H7 (cell line): ENCODE measurements at regions not wholly inside any gene's neighbourhood (a gene's known extent, or its start where the extent isn't known, plus 50 kb on each side); places are given as distances from the start of the nearest gene placed in this dataset.
"Not testable (repeated sequence)": the region's sequence is repeated elsewhere in the genome, so short reads cannot be mapped to it uniquely, and the experiment has no call there.

Experiments
- DNase-seq: peaks from one replicate; pipeline ENCODE4 v3.0.0; 2012
- H3K27me3 ChIP-seq: 2 replicates; pipeline ENCODE4 v1.6.0; 2011; ENCODE audit warnings: mild to moderate bottlenecking, low read length; ENCODE audit not compliant: control insufficient read depth, insufficient read depth
- H3K36me3 ChIP-seq: replicated peaks from 2 replicates; pipeline ENCODE4 v1.5.1; 2011; ENCODE audit warnings: low read length; ENCODE audit not compliant: control insufficient read depth, insufficient read depth
- H3K4me3 ChIP-seq: 2 replicates; pipeline ENCODE4 v1.5.1; 2011; ENCODE audit warnings: low read depth, mild to moderate bottlenecking, control low read depth, low read length, moderate library complexity; ENCODE audit not compliant: insufficient read depth

- Histone ChIP-seq H3K27me3 (no peaks in the 10 kb centered on the region), H3K4me3 (no peak overlapping the region), H3K36me3 (no peaks in the 10 kb centered on the region)
- peak; percentile 43 for DNase-seq
Observed at GRCh38 chr2:240256704-240257637, 116.5 kb upstream of the OTOS start.

GRCh38 chr2:240257940-240258580 lies 117.6 kb upstream of the OTOS start:
- peak; percentile 22 for DNase-seq
- Histone ChIP-seq H3K4me3 (no peak overlapping the region), H3K36me3 (no peaks in the 10 kb centered on the region), H3K27me3 (no peaks in the 10 kb centered on the region)

GRCh38 chr2:240258685-240259084 lies 118.2 kb upstream of the OTOS start:
- DNase-seq: peak; percentile 30
- Histone ChIP-seq H3K36me3 (no peaks in the 10 kb centered on the region), H3K4me3 (no peak overlapping the region), H3K27me3 (no peaks in the 10 kb centered on the region)

- no peaks in the 10 kb centered on the region for H3K36me3 ChIP-seq
- H3K27me3 ChIP-seq: no peaks in the 10 kb centered on the region
- DNase-seq: peak; percentile 11
- H3K4me3 ChIP-seq: no peak overlapping the region
Observed at GRCh38 chr2:240259201-240259923, 118.9 kb upstream of the OTOS start.

DNA sequence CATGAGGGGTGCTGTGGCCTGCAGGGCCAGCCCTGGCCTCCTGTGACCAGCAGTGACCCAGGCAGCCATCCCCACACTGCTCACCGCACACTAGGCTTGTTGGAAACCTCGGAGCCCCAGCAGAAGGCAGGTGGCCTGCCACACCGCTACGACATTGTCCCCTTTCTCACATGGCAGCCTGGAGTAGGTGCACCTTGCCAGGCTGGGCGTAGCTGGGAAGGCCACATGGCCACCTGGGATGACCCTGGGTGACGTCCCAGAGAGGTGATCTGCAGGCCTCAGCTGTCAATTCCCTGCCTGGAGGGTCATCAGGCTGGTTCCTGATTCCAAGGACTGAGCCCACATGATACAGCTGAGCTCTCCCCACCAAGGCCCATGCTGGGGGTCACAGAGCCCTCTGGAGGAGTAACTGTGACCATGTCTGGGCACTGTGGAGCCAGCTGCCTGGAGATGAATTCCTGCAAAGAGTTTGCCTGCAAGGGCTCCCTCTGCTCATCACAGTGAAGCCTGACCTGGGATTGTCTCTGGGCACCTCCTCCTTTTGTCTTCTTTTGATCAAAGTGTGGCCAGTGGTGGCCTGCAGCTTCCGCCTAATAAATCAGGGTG lies 119.6 kb upstream of the OTOS start:
- H3K27me3 ChIP-seq: no peaks in the 10 kb centered on the region
- H3K4me3 ChIP-seq: no peak overlapping the region
- no peaks in the 10 kb centered on the region for H3K36me3 ChIP-seq
- peak; percentile 10 for DNase-seq

DNA sequence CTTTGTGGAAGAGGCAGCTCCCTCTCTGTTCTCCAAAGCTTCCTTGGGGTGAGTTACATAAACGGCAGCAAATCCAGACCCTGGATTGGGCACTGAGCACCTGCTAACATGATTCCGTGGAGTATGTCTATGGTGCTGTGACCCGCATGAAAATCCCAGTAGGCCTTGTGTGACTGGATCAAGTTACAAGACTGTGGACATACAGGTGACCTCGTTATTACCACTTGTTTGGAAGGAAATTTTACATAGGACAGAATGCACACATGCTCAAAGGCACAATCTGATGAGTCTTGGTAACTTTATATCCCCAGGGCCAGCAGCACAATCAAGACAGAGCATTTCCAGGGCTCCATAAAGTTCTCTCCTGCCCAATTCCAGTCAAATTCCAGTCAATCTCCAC lies 120.2 kb upstream of the OTOS start:
- Histone ChIP-seq H3K36me3 (no peaks in the 10 kb centered on the region), H3K4me3 (no peak overlapping the region), H3K27me3 (no peaks in the 10 kb centered on the region)
- DNase-seq: no peak

DNA sequence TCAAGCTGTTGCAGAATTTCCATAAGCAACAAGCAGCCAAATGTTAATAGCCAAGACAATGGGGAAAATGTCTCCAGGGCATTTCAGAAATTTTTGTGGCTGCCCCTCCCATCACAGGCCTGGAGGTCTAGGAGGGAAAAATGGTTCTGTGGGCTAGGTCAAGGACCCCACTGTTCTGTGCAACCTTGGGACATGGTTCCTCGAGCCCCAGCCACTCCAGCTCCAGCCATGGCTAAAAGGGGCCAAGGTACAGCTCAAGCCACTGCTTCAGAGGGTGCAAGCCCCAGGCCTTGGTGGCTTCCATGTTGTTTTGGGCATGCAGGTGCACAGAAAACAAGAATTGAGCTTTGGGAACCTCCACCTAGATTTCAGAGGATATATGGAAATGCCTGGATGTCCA lies 122.1 kb upstream of the OTOS start:
- not testable (repeated sequence) for DNase-seq, H3K27me3 ChIP-seq, H3K4me3 ChIP-seq, H3K36me3 ChIP-seq

DNA sequence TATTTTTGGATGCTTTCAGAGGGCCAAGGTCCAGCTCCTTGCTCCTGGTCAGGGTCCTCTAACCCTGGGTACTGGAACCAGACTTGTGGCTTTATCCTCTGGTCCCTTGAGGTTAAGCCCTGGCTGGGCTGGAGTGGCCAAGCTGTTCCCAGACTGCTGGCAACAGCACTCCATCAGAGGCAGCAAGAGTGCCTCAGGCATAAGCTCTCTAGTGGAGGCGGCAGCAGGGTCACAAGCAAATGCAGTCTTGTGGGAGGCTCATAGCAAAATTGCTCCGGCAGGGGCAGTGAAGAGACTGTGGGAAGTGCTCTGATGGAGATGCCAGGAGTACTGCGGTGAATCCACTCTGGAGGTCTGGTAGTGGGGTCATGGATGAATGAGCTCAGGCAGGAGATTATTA lies 128.9 kb upstream of the OTOS start:
- no peaks in the 10 kb centered on the region for H3K36me3 ChIP-seq
- H3K27me3 ChIP-seq: no peaks in the 10 kb centered on the region
- no peak for DNase-seq
- no peak overlapping the region for H3K4me3 ChIP-seq

DNA sequence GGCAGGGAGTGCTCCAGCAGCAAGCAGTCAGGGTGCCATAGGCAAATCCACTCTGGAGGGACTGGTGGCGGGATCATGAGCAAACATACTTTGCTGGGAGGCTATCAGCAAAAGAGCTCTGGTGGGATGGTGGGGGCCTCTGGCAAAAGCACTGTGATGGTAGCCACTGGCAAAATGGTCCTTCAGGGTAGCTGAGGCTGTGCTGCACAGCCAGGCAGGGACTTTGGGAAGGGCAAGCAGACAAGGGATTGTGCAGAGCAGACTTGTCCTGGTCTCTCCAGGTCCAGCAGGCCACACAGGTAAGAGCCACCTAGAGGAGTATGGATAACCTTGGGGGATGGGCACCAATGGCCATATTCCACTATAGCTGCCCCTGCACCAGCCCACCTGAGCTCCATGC lies 129.4 kb upstream of the OTOS start:
- no peak overlapping the region for H3K4me3 ChIP-seq
- no peaks in the 10 kb centered on the region for H3K36me3 ChIP-seq
- no peak for DNase-seq
- no peaks in the 10 kb centered on the region for H3K27me3 ChIP-seq

- no peak overlapping the region for H3K4me3 ChIP-seq
- DNase-seq: no peak
- H3K27me3 ChIP-seq: no peaks in the 10 kb centered on the region
- H3K36me3 ChIP-seq: no peaks in the 10 kb centered on the region
Observed at GRCh38 chr2:240271716-240272341, 131.4 kb upstream of the OTOS start.

- H3K27me3 ChIP-seq: no peaks in the 10 kb centered on the region
- H3K36me3 ChIP-seq: no peaks in the 10 kb centered on the region
- DNase-seq: no peak
- H3K4me3 ChIP-seq: no peak overlapping the region
Observed at GRCh38 chr2:240275386-240275785, 134.9 kb upstream of the OTOS start.

DNA sequence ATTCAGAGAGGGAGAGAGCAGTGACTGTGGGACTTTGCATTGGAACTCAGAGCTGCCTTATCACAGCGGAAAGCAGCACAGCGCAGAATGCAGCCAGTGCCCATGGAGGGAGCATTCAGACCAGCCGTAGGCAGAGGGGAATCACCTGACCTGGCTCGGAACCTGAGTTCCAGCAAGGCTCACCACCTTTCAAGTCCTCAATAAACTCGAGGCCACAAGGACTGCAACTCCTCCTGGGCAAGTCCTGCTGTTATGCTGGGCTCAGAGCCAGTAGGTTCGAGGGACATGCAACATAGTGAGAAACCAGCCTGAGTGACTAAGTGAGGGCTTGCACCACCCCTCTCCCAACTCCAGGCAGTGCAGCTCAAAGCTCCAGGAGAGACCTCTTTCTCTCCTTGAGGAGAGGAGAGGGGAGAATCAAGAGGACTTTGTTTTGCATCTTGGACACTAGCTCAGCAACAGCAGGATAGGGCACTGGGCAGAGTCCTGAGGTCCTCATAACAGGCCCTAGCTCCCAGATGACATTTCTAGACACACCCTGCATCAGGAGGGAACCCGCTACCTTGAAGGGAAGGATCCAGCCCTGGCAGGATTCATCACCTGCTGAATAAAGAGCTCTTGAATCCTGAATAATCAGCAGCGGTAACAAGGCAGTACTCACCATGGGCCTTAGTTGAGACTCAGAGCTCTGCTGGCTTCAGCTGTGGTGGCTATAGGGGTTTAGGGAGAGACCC lies 136.8 kb upstream of the OTOS start:
- Histone ChIP-seq H3K36me3 (no peaks in the 10 kb centered on the region), H3K27me3 (no peaks in the 10 kb centered on the region), H3K4me3 (no peak overlapping the region)
- DNase-seq: no peak

- Histone ChIP-seq H3K27me3 (no peaks in the 10 kb centered on the region), H3K4me3 (no peak overlapping the region), H3K36me3 (no peaks in the 10 kb centered on the region)
- DNase-seq: no peak
Observed at GRCh38 chr2:240277807-240278522, 137.5 kb upstream of the OTOS start.
